Epithelial cell of proximal tubule (primary cell): ENCODE measurements at regions not wholly inside any gene's neighbourhood (a gene's known extent, or its start where the extent isn't known, plus 50 kb on each side); places are given as distances from the start of the nearest gene placed in this dataset.

ENCODE experiments used
- DNase-seq: peaks from one replicate; pipeline ENCODE4 v3.0.0-alpha.2; 2011; ENCODE audit warnings: low read depth
- H3K4me3 ChIP-seq: 2 replicates; pipeline ENCODE4 v1.5.1; 2011; ENCODE audit warnings: low read depth, mild to moderate bottlenecking, low read length
- TF ChIP-seq, protein P1 (sequence below): conservative IDR thresholded peaks from 2 replicates; pipeline ENCODE4 v1.5.1; 2012; ENCODE audit warnings: low read depth, mild to moderate bottlenecking, low read length

DNA sequence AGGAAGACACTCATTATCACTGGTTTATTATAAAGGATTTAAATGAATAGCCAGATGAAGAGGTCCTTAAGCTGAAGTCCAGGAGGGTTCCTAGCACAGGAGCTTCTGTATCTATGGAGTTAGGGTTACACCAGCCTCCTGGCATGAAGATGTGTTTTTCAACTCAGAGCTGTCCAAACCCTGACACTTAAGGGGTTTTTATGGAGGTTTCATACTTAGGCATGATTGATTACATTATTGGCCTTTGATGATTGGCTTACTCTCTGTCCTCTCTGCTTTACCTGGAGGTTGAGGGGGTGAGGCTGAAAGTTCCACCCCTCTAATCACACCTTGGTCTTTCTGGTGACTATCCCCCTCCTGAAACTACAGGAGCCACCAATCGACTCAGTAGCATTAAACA is 84.9 kb upstream of the ZNF169 start:
- no peak for DNase-seq
- TF ChIP-seq, protein P1, sequence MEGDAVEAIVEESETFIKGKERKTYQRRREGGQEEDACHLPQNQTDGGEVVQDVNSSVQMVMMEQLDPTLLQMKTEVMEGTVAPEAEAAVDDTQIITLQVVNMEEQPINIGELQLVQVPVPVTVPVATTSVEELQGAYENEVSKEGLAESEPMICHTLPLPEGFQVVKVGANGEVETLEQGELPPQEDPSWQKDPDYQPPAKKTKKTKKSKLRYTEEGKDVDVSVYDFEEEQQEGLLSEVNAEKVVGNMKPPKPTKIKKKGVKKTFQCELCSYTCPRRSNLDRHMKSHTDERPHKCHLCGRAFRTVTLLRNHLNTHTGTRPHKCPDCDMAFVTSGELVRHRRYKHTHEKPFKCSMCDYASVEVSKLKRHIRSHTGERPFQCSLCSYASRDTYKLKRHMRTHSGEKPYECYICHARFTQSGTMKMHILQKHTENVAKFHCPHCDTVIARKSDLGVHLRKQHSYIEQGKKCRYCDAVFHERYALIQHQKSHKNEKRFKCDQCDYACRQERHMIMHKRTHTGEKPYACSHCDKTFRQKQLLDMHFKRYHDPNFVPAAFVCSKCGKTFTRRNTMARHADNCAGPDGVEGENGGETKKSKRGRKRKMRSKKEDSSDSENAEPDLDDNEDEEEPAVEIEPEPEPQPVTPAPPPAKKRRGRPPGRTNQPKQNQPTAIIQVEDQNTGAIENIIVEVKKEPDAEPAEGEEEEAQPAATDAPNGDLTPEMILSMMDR = no peak
- no peak overlapping the region for H3K4me3 ChIP-seq

DNA sequence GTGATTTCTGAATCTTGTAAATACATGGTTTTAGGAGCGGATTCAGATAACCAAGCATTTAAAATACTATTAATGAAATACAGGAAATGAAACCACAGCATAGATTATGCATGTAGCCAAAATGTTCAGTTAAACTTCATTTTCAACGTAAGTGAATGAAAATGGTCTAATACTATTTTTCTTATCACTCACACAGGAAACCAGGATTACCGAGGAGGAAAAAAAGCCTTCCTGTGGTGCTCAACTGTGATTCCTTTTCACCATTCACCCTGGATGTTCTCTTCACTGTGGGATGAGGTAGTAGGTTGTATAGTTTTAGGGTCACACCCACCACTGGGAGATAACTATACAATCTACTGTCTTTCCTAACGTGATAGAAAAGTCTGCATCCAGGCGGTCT is 83.4 kb upstream of the ZNF169 start:
- TF ChIP-seq, protein P1 = no peak
- DNase-seq = no peak
- H3K4me3 ChIP-seq = no peak overlapping the region

DNA sequence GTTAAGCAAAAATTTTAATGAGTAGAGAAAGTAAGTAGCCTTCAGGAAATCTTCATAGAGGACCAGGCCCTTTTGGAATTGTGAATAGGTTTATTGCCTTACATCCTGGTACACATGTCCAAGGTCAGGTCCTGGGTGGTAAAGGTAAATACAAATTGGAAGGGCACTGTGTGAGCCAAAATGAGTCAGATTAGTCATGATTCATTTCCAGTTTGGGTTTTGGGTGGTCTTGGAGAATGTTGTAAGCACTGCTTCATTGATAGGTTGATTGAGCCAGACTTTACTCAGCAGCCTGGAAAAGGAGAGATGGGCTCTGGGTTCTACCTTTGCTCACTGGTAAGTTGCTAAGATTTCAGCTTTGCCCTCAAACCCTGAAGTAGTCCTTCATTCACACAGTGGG is 82.5 kb upstream of the ZNF169 start:
- H3K4me3 ChIP-seq = no peak overlapping the region
- TF ChIP-seq, protein P1 = no peak
- no peak for DNase-seq

DNA sequence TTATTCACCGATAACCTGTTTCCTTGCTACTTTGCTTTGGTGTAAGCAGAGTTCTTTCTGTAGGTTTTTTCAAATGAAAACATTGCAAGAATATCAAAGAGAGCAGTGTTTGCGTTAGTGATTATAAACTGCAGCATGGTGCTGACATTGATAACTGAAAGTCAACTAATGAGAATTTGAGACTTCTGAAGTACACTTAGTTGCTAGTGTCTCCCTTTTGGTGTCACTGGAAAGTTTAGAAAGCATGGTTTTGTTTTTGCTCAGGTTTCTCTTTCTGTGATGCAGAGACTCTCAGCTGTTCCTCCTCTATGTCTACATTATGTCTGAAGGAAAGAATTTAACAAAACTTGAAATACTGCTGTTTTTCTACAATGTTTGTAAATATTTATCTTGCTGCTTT is 80.2 kb upstream of the ZNF169 start:
- no peak overlapping the region for H3K4me3 ChIP-seq
- no peak for DNase-seq
- TF ChIP-seq, protein P1 = no peak

DNA sequence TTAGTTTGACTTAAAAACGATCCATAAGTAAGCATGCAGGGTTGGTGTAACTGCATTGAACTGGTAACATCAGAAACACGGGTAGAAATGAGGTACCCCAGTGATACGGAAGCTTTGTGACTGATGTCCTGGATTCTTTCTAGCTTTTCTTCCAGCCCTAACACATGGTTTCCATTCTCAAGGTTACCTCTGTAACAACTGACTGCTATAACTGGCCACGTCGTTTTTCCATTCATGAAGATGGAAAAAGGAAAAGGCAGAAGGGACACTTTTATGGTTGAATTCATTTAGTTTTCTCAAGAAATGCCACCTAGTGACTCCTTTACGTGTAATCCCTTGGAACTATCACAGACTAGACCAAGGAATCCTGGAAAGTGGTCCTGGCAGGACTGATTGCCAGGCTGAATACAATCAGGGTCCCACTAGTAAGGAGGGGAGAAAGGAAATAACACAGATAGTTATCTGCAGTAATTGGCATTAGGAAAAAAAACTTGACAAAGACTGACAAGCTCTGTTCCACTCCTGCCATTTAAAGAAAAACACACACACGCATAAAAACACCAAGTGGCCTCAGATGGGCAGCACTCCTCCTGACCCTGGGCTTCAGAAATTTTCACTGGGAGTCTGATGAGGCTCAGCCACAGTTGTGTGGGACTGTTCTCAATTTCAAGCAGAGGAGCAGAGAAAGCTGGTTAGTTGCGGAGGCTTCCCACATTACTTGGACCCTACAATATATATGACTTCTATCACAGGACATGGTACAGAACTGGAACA is 77.5 kb upstream of the ZNF169 start:
- TF ChIP-seq, protein P1 = no peak
- no peak for DNase-seq
- no peak overlapping the region for H3K4me3 ChIP-seq

DNA sequence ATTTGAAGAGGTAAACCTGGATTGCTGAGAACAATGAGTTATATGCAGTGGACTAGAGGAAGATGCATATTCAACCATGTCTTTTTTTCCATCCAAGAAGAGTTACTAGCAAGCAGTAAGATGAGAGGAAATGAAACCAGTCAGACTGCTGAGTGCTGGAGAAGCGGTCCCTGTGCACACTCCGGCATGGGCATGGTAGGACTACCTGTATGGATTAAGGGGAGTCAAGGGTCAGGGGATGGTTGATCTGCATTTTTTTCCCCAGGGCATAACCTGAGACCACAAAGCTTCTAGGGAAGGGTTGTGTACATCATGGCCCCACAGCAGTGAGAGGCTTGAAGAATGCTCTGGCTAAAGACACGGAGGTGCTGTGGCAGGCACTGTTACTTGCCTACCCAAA is 76.6 kb upstream of the ZNF169 start:
- TF ChIP-seq, protein P1 = no peak
- DNase-seq = no peak
- H3K4me3 ChIP-seq = no peak overlapping the region
